ENCODE measurements at regions not wholly inside any gene's neighbourhood (a gene's known extent, or its start where the extent isn't known, plus 50 kb on each side); places are given as distances from the start of the nearest gene placed in this dataset.

DNA sequence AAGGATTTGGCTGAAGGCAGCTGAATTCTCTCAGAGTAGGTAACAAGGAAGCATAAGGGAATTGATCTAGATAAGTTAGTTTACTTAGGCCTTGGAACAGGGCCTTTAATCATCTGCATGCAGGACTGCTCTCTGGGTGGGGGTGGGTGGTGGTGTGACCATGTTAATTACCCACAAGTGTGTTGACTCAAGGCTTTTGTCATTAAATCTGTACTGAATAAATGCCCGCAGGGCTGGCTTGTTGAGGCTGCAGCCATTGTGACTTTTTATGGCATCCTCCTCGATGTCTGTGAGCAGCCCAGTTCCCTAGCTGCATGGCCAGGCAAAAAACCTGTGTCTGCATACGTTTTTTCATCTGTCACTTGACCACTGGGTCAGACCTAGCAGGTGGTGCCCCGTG is 63.5 kb upstream of the ASCC3 start:
- Mint-ChIP-seq H3K27ac (no peak overlapping the region), H3K4me1 (ENCODE audit: low read depth) (no peaks in the 10 kb centered on the region), H3K36me3 (ENCODE audit: low read depth) (no peaks in the 10 kb centered on the region), H3K27me3 (ENCODE audit: low read depth) (no peaks in the 10 kb centered on the region), H3K4me3 (no peak overlapping the region), H3K9me3 (ENCODE audit: insufficient read depth) (no peaks in the 10 kb centered on the region)
- ChIA-PET POLR2A (no interaction called here), CTCF (no interaction called here)
- DNase-seq, result no peak
- no peak for ATAC-seq

- no peak for ATAC-seq
- ChIA-PET POLR2A (no interaction called here), CTCF (no interaction called here)
- no peaks in the 10 kb centered on the region for H3K36me3 Mint-ChIP-seq (ENCODE audit: low read depth)
- no peak overlapping the region for H3K4me3 Mint-ChIP-seq
- no peaks in the 10 kb centered on the region for H3K4me1 Mint-ChIP-seq (ENCODE audit: low read depth)
- no peak for DNase-seq
- no peaks in the 10 kb centered on the region for H3K9me3 Mint-ChIP-seq (ENCODE audit: insufficient read depth)
- H3K27ac Mint-ChIP-seq, result no peak overlapping the region
- H3K27me3 Mint-ChIP-seq (ENCODE audit: low read depth), result no peaks in the 10 kb centered on the region
Observed at GRCh38 chr6:100946021-100946540, 65.0 kb upstream of the ASCC3 start.

DNA sequence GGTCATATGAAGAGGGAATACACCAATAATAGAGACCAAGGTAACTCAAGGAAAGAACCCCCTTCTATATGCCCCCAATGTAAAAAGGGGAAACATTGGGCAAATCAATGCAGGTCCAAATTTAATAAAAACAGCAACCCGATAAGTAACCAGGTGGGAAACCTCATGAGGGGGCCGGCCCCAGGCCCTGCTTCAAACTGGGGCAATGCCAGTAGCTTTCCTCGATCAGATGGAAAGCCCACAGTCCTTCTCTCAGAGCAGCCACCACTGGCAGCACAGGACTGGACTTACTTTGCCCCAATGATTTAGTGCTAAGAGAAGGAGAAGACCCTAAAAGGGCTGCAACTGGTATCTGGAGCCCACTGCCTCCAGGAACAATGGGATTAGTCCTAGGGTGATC is 65.6 kb upstream of the ASCC3 start:
- ChIA-PET POLR2A (no interaction called here), CTCF (no interaction called here)
- Mint-ChIP-seq H3K9me3 (ENCODE audit: insufficient read depth) (no peaks in the 10 kb centered on the region), H3K4me1 (ENCODE audit: low read depth) (no peaks in the 10 kb centered on the region), H3K36me3 (ENCODE audit: low read depth) (no peaks in the 10 kb centered on the region), H3K4me3 (no peak overlapping the region), H3K27ac (no peak overlapping the region), H3K27me3 (ENCODE audit: low read depth) (no peaks in the 10 kb centered on the region)
- ATAC-seq, result no peak
- no peak for DNase-seq

DNA sequence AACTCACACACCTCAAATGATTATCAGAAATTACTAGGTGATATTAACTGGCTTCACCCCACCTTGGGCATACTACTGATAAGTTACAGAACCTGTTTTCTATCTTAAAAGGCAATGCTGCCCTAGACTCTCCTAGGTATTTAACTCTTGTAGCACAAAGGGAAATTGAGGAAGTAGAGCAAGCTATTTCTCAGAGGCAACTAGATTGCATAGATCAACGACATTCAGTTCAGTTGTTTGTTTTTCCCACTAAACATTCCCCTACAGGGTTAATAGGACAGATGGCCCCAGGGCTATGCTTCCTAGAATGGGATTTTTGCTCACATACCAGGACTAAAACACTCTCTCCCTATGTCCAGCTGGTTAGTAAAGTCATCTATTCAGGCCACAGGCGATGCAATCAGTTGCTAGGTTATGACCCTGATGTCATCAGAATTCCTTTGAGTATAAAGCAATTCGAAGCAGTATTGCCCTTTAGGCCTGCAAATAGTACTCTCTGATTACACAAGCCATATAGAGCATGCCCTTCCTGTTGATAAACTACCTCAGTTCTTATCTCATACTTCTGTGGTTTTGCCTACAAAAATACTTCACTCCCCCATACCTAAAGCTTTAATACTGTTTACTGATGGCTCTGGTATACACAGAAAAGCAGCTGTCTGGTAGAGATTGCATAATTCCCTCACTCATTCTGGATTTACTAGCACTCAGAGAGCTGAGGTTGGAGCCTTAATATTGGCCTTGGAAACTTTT is 67.4 kb upstream of the ASCC3 start:
- Mint-ChIP-seq H3K9me3 (ENCODE audit: insufficient read depth) (no peaks in the 10 kb centered on the region), H3K36me3 (ENCODE audit: low read depth) (no peaks in the 10 kb centered on the region), H3K4me3 (no peak overlapping the region), H3K27ac (no peak overlapping the region), H3K27me3 (ENCODE audit: low read depth) (no peaks in the 10 kb centered on the region), H3K4me1 (ENCODE audit: low read depth) (no peaks in the 10 kb centered on the region)
- ATAC-seq, result no peak
- CTCF ChIA-PET, result no interaction called here
- DNase-seq, result no peak
- POLR2A ChIA-PET, result no interaction called here

- H3K9me3 Mint-ChIP-seq (ENCODE audit: insufficient read depth), result no peaks in the 10 kb centered on the region
- ChIA-PET CTCF (no interaction called here), POLR2A (no interaction called here)
- H3K27me3 Mint-ChIP-seq (ENCODE audit: low read depth), result no peaks in the 10 kb centered on the region
- DNase-seq (no peak), ATAC-seq (no peak)
- H3K27ac Mint-ChIP-seq, result no peak overlapping the region
- H3K4me3 Mint-ChIP-seq, result no peak overlapping the region
- H3K4me1 Mint-ChIP-seq (ENCODE audit: low read depth), result no peaks in the 10 kb centered on the region
- H3K36me3 Mint-ChIP-seq (ENCODE audit: low read depth), result no peaks in the 10 kb centered on the region
Observed at GRCh38 chr6:100952006-100952405, 70.9 kb upstream of the ASCC3 start.

DNA sequence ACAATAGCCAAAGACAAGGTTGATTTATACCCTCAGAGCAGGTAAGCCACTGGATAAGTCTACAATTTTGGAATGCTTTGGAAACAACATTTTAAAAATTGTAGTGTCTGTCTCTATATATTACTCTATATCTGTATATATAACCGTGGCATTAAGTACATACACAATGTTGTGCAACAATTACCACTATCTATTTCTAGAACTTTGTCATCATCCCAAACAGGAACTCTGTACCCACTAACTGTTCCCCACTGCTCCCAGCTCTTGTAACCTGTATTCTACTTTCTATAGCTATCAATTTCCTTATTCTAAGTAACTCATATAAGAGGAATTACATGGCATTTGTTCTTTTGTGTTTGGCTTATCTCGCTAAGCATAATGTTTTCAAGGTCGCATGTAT is 78.2 kb upstream of the ASCC3 start:
- H3K4me3 Mint-ChIP-seq, result no peak overlapping the region
- H3K27me3 Mint-ChIP-seq (ENCODE audit: low read depth), result peaks cover 2% of the 10 kb centered on the region
- H3K4me1 Mint-ChIP-seq (ENCODE audit: low read depth), result no peaks in the 10 kb centered on the region
- H3K9me3 Mint-ChIP-seq (ENCODE audit: insufficient read depth), result no peaks in the 10 kb centered on the region
- ATAC-seq (no peak), DNase-seq (no peak)
- ChIA-PET CTCF (no interaction called here), POLR2A (no interaction called here)
- H3K36me3 Mint-ChIP-seq (ENCODE audit: low read depth), result no peaks in the 10 kb centered on the region
- H3K27ac Mint-ChIP-seq, result no peak overlapping the region

DNA sequence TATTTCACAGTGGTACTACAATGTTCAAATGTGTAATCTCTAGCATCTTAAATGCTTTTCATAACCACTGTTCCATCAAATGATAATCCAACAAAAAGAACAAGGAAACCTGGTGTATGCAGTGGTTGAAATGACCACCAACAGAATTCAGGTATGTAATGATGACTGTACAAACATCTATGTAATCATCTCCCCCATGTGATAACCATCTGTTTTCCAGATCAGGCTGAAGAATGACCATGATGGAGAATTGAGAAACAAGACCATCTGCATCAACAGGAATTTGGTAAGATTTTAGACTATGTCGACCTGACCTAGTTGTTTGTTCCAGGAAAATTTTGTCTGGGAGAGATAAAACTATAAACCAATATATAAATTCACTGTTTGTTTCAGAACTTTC is 81.3 kb upstream of the ASCC3 start:
- ChIA-PET POLR2A (no interaction called here), CTCF (no interaction called here)
- Mint-ChIP-seq H3K27me3 (ENCODE audit: low read depth) (peaks cover 2% of the 10 kb centered on the region), H3K9me3 (ENCODE audit: insufficient read depth) (no peaks in the 10 kb centered on the region), H3K4me3 (no peak overlapping the region), H3K4me1 (ENCODE audit: low read depth) (no peaks in the 10 kb centered on the region), H3K27ac (no peak overlapping the region), H3K36me3 (ENCODE audit: low read depth) (no peaks in the 10 kb centered on the region)
- no peak for ATAC-seq
- DNase-seq, result no peak

DNA sequence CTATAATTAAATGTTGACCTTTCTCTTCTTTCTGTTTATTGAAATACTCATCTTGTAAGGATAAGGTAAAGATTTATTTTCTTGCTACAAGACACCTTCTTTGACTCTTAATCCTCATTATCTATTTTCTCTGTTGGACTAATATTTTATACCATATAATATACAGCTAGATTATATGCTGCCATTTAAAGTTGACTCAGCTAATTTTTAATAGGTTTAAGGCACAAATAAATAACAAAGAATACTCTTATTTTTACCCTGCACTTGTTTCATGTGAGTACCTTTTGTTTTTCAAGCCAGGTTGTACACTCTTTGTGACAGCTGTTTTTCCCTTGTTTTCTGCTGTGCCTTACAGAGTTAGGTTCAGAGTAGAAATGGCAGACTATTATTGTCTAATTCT is 83.9 kb upstream of the ASCC3 start:
- Mint-ChIP-seq H3K4me3 (no peak overlapping the region), H3K36me3 (ENCODE audit: low read depth) (no peaks in the 10 kb centered on the region), H3K4me1 (ENCODE audit: low read depth) (no peaks in the 10 kb centered on the region), H3K9me3 (ENCODE audit: insufficient read depth) (no peaks in the 10 kb centered on the region), H3K27me3 (ENCODE audit: low read depth) (peaks cover 2% of the 10 kb centered on the region), H3K27ac (no peak overlapping the region)
- ChIA-PET CTCF (no interaction called here), POLR2A (no interaction called here)
- ATAC-seq (no peak), DNase-seq (no peak)

GRCh38 chr6:100968949-100969348 is 87.8 kb upstream of the ASCC3 start:
- POLR2A ChIA-PET, result no interaction called here
- CTCF ChIA-PET, result no interaction called here
- Mint-ChIP-seq H3K4me3 (no peak overlapping the region), H3K9me3 (ENCODE audit: insufficient read depth) (no peaks in the 10 kb centered on the region), H3K4me1 (ENCODE audit: low read depth) (no peaks in the 10 kb centered on the region), H3K27ac (no peak overlapping the region), H3K27me3 (ENCODE audit: low read depth) (no peaks in the 10 kb centered on the region), H3K36me3 (ENCODE audit: low read depth) (no peaks in the 10 kb centered on the region)
- DNase-seq (no peak), ATAC-seq (no peak)

- no peaks in the 10 kb centered on the region for H3K9me3 Mint-ChIP-seq (ENCODE audit: insufficient read depth)
- H3K27ac Mint-ChIP-seq, result no peak overlapping the region
- H3K27me3 Mint-ChIP-seq (ENCODE audit: low read depth), result no peaks in the 10 kb centered on the region
- no peak overlapping the region for H3K4me3 Mint-ChIP-seq
- no peak for ATAC-seq
- H3K4me1 Mint-ChIP-seq (ENCODE audit: low read depth), result no peaks in the 10 kb centered on the region
- no peak for DNase-seq
- CTCF ChIA-PET, result no interaction called here
- POLR2A ChIA-PET, result no interaction called here
- H3K36me3 Mint-ChIP-seq (ENCODE audit: low read depth), result no peaks in the 10 kb centered on the region
Observed at GRCh38 chr6:100979267-100979666, 98.1 kb upstream of the ASCC3 start.

GRCh38 chr6:100980949-100981348 is 99.8 kb upstream of the ASCC3 start:
- CTCF ChIA-PET, result no interaction called here
- ATAC-seq (no peak), DNase-seq (no peak)
- no peak overlapping the region for H3K27ac Mint-ChIP-seq
- H3K27me3 Mint-ChIP-seq (ENCODE audit: low read depth), result no peaks in the 10 kb centered on the region
- H3K4me3 Mint-ChIP-seq, result no peak overlapping the region
- H3K4me1 Mint-ChIP-seq (ENCODE audit: low read depth), result no peaks in the 10 kb centered on the region
- H3K9me3 Mint-ChIP-seq (ENCODE audit: insufficient read depth), result no peaks in the 10 kb centered on the region
- no peaks in the 10 kb centered on the region for H3K36me3 Mint-ChIP-seq (ENCODE audit: low read depth)
- POLR2A ChIA-PET, result no interaction called here

DNA sequence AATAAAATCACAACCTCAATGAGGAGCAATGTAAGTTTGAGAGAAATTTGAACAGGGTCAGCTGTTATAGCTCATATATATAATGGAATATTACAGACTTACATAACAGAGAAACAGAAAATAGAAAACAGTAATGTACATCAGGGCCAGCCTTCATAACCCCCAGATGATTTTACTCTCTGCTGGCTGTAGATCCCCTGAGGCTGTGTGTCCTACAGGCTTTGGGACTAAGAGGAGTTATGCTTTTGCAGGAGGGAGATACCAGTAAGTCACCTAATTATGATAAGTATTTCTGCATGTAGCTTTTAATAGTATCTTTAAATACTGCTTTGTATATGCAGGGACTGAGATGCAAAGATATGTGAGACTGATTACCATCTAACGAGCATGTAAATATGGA is 105.8 kb upstream of the ASCC3 start:
- ATAC-seq (no peak), DNase-seq (no peak)
- ChIA-PET CTCF (no interaction called here), POLR2A (no interaction called here)
- no peaks in the 10 kb centered on the region for H3K36me3 Mint-ChIP-seq (ENCODE audit: low read depth)
- H3K27me3 Mint-ChIP-seq (ENCODE audit: low read depth), result no peaks in the 10 kb centered on the region
- H3K9me3 Mint-ChIP-seq (ENCODE audit: insufficient read depth), result no peaks in the 10 kb centered on the region
- no peaks in the 10 kb centered on the region for H3K4me1 Mint-ChIP-seq (ENCODE audit: low read depth)
- H3K27ac Mint-ChIP-seq, result no peak overlapping the region
- no peak overlapping the region for H3K4me3 Mint-ChIP-seq

DNA sequence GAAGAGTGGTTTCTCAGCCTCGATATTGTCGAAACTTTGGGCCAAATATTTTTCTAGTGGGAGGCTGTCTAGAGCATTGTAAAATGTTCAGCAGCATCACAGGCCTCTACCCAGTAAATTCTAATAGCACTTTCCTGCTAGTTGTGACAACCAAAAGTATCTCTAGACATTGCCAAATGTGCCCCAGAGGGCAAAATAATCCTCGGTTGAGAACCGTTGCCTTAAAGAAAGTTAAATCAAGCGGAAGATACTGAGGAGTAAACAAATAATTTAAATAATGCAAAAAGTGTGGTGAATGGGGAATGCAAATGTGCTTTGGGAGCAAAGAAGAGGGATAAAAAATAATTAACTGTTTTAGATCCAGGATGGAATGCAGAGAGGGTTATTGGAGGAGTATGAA is 106.4 kb upstream of the ASCC3 start:
- POLR2A ChIA-PET, result no interaction called here
- peaks cover 2% of the 10 kb centered on the region for H3K27me3 Mint-ChIP-seq (ENCODE audit: low read depth)
- no peak overlapping the region for H3K4me3 Mint-ChIP-seq
- no peak for ATAC-seq
- no peaks in the 10 kb centered on the region for H3K9me3 Mint-ChIP-seq (ENCODE audit: insufficient read depth)
- DNase-seq, result no peak
- CTCF ChIA-PET, result no interaction called here
- H3K27ac Mint-ChIP-seq, result no peak overlapping the region
- H3K4me1 Mint-ChIP-seq (ENCODE audit: low read depth), result no peaks in the 10 kb centered on the region
- no peaks in the 10 kb centered on the region for H3K36me3 Mint-ChIP-seq (ENCODE audit: low read depth)
